ENCODE measurements at regions not wholly inside any gene's neighbourhood (a gene's known extent, or its start where the extent isn't known, plus 50 kb on each side); places are given as distances from the start of the nearest gene placed in this dataset.

GRCh38 chr2:104474716-104475115, 379.2 kb upstream of the POU3F3 start:
- Histone ChIP-seq H3K36me3 (no peaks in the 10 kb centered on the region), H3K4me1 (ENCODE audit: control insufficient read depth in 1 of 2, low read depth in 2 of 2) (no peaks in the 10 kb centered on the region), H3K9me3 (no peaks in the 10 kb centered on the region), H3K27ac (no peak overlapping the region), H3K4me3 (no peak overlapping the region), H3K27me3 (replicated peaks; ENCODE audit: insufficient read depth) (no peaks in the 10 kb centered on the region)
- DNase-seq (ENCODE audit: low spot score), result no peak
- no peak for ATAC-seq (ENCODE audit: insufficient number of reproducible peaks, low FRiP score, low read depth)
- no peak for TF ChIP-seq CTCF (IDR thresholded peaks at IDR 0.05)

GRCh38 chr2:104476075-104476474, 377.8 kb upstream of the POU3F3 start:
- Histone ChIP-seq H3K27me3 (replicated peaks; ENCODE audit: insufficient read depth) (no peaks in the 10 kb centered on the region), H3K36me3 (no peaks in the 10 kb centered on the region), H3K27ac (no peak overlapping the region), H3K4me3 (no peak overlapping the region), H3K9me3 (no peaks in the 10 kb centered on the region), H3K4me1 (ENCODE audit: control insufficient read depth in 1 of 2, low read depth in 2 of 2) (no peaks in the 10 kb centered on the region)
- TF ChIP-seq CTCF (IDR thresholded peaks at IDR 0.05), result no peak
- ATAC-seq (ENCODE audit: insufficient number of reproducible peaks, low FRiP score, low read depth) (no peak), DNase-seq (ENCODE audit: low spot score) (no peak)

GRCh38 chr2:104476563-104476988, 377.3 kb upstream of the POU3F3 start:
- no peaks in the 10 kb centered on the region for H3K4me1 ChIP-seq (ENCODE audit: control insufficient read depth in 1 of 2, low read depth in 2 of 2)
- DNase-seq (ENCODE audit: low spot score) (no peak), ATAC-seq (ENCODE audit: insufficient number of reproducible peaks, low FRiP score, low read depth) (no peak)
- H3K27ac ChIP-seq, result no peak overlapping the region
- no peak overlapping the region for H3K4me3 ChIP-seq
- H3K27me3 ChIP-seq (replicated peaks; ENCODE audit: insufficient read depth), result no peaks in the 10 kb centered on the region
- no peaks in the 10 kb centered on the region for H3K9me3 ChIP-seq
- no peaks in the 10 kb centered on the region for H3K36me3 ChIP-seq
- no peak for TF ChIP-seq CTCF (IDR thresholded peaks at IDR 0.05)

GRCh38 chr2:104481341-104481740, 372.6 kb upstream of the POU3F3 start:
- no peak for TF ChIP-seq CTCF (IDR thresholded peaks at IDR 0.05)
- no peak overlapping the region for H3K4me3 ChIP-seq

GRCh38 chr2:104487366-104487765, 366.5 kb upstream of the POU3F3 start:
- no peak for TF ChIP-seq CTCF (IDR thresholded peaks at IDR 0.05)
- Histone ChIP-seq H3K36me3 (no peaks in the 10 kb centered on the region), H3K4me3 (no peak overlapping the region), H3K4me1 (ENCODE audit: control insufficient read depth in 1 of 2, low read depth in 2 of 2) (no peaks in the 10 kb centered on the region), H3K27me3 (replicated peaks; ENCODE audit: insufficient read depth) (no peaks in the 10 kb centered on the region), H3K27ac (no peak overlapping the region), H3K9me3 (no peaks in the 10 kb centered on the region)
- no peak for DNase-seq (ENCODE audit: low spot score)
- no peak for ATAC-seq (ENCODE audit: insufficient number of reproducible peaks, low FRiP score, low read depth)

More at GRCh38 chr2:104481341-104481740, 372.6 kb upstream of the POU3F3 start:
- DNase-seq (ENCODE audit: low spot score) (no peak), ATAC-seq (ENCODE audit: insufficient number of reproducible peaks, low FRiP score, low read depth) (no peak)
- Histone ChIP-seq H3K4me1 (ENCODE audit: control insufficient read depth in 1 of 2, low read depth in 2 of 2) (no peaks in the 10 kb centered on the region), H3K36me3 (no peaks in the 10 kb centered on the region), H3K27ac (no peak overlapping the region), H3K27me3 (replicated peaks; ENCODE audit: insufficient read depth) (no peaks in the 10 kb centered on the region), H3K9me3 (no peaks in the 10 kb centered on the region)

All from thoracic aorta (tissue), 2 donors.